Neural progenitor cell (in vitro differentiated cells): ENCODE measurements at regions not wholly inside any gene's neighbourhood (a gene's known extent, or its start where the extent isn't known, plus 50 kb on each side); places are given as distances from the start of the nearest gene placed in this dataset.

ENCODE experiments used
- DNase-seq: peaks from one replicate; pipeline ENCODE4 v3.0.0-alpha.2; 2016; ENCODE audit warnings: low spot score
- H2AFZ ChIP-seq: fragments of 200-600 bp; sonication (generic); replicated peaks from 2 replicates; pipeline ENCODE4 v1.6.1; 2016; ENCODE audit warnings: antibody characterized with exemption
- H3F3A ChIP-seq: fragments of 200-600 bp; sonication (generic); 2 replicates; pipeline ENCODE4 v1.6.1; 2016; ENCODE audit warnings: antibody characterized with exemption, low read depth
- H3K27ac ChIP-seq: fragments of 200-600 bp; sonication (generic); 2 replicates; pipeline ENCODE4 v1.5.1; 2016; ENCODE audit warnings: mild to moderate bottlenecking
- H3K27me3 ChIP-seq: fragments of 200-600 bp; sonication (generic); 2 replicates; pipeline ENCODE4 v1.6.1; 2016; ENCODE audit warnings: mild to moderate bottlenecking, moderate library complexity
- H3K36me3 ChIP-seq: fragments of 200-600 bp; sonication (generic); 2 replicates; pipeline ENCODE4 v1.5.1; 2016
- H3K4me1 ChIP-seq: fragments of 200-600 bp; sonication (generic); 2 replicates; pipeline ENCODE4 v1.6.1; 2016; ENCODE audit warnings: mixed run types
- H3K4me2 ChIP-seq: fragments of 200-600 bp; sonication (generic); 2 replicates; pipeline ENCODE4 v1.6.1; 2016
- H3K4me3 ChIP-seq: fragments of 200-600 bp; sonication (generic); 2 replicates; pipeline ENCODE4 v1.5.1; 2016
- H3K79me2 ChIP-seq: fragments of 200-600 bp; sonication (generic); 2 replicates; pipeline ENCODE4 v1.6.1; 2016; ENCODE audit warnings: low read depth
- H3K9ac ChIP-seq: fragments of 200-600 bp; sonication (generic); 2 replicates; pipeline ENCODE4 v1.6.1; 2016
- H3K9me3 ChIP-seq: fragments of 200-600 bp; sonication (generic); 2 replicates; pipeline ENCODE4 v1.5.1; 2016; ENCODE audit warnings: low read depth
- H4K20me1 ChIP-seq: fragments of 200-600 bp; sonication (generic); 2 replicates; pipeline ENCODE4 v1.6.1; 2016; ENCODE audit warnings: low read depth
- H3K27ac Mint-ChIP-seq: 3 replicates; pipeline ENCODE4 v1.8.0; 2021; ENCODE audit warnings: mixed read lengths
- H3K27me3 Mint-ChIP-seq: 2 replicates; pipeline ENCODE4 v1.8.0; 2022; ENCODE audit warnings: low read depth, mild to moderate bottlenecking, inconsistent platforms, moderate library complexity, mixed read lengths; ENCODE audit not compliant: insufficient read depth
- H3K36me3 Mint-ChIP-seq: 3 replicates; pipeline ENCODE4 v1.8.0; 2021; ENCODE audit warnings: mixed read lengths
- H3K4me1 Mint-ChIP-seq: 3 replicates; pipeline ENCODE4 v1.8.0; 2021; ENCODE audit warnings: mixed read lengths
- H3K4me3 Mint-ChIP-seq: 3 replicates; pipeline ENCODE4 v1.8.0; 2021; ENCODE audit warnings: mild to moderate bottlenecking, moderate library complexity, mixed read lengths
- H3K9me3 Mint-ChIP-seq: 3 replicates; pipeline ENCODE4 v1.8.0; 2020; ENCODE audit warnings: mixed read lengths
- EZH2 ChIP-seq: fragments of 200-600 bp; sonication (generic); IDR thresholded peaks from 2 replicates; pipeline ENCODE4 v1.6.1; 2017; ENCODE audit warnings: antibody characterized with exemption, mild to moderate bottlenecking, moderate library complexity
- EZH2phosphoT487 ChIP-seq: fragments of 200-600 bp; sonication (generic); IDR thresholded peaks from 2 replicates; pipeline ENCODE4 v1.6.1; 2017; ENCODE audit warnings: antibody characterized with exemption
- TF ChIP-seq, protein P1 (sequence below): fragments of 200-600 bp; sonication (generic); IDR thresholded peaks from 2 replicates; pipeline ENCODE4 v1.5.1; 2017; ENCODE audit warnings: antibody characterized with exemption, mild to moderate bottlenecking

- Mint-ChIP-seq H3K27ac (no peak overlapping the region), H3K36me3 (no peaks in the 10 kb centered on the region), H3K27me3 (peaks cover 2% of the 10 kb centered on the region), H3K4me3 (no peak overlapping the region), H3K9me3 (peaks cover 17% of the 10 kb centered on the region), H3K4me1 (no peaks in the 10 kb centered on the region)
- no peaks in the 10 kb centered on the region for H3K27me3 ChIP-seq
- peaks cover 8% of the 10 kb centered on the region for H3K36me3 ChIP-seq
- H3K79me2 ChIP-seq = no peaks in the 10 kb centered on the region
- H3K4me1 ChIP-seq = no peaks in the 10 kb centered on the region
- no peaks in the 10 kb centered on the region for H4K20me1 ChIP-seq
- H3K9ac ChIP-seq = no peak overlapping the region
- DNase-seq = no peak
- H3K27ac ChIP-seq = no peak overlapping the region
- TF ChIP-seq EZH2 (no peak), EZH2phosphoT487 (no peak)
- TF ChIP-seq, protein P1, sequence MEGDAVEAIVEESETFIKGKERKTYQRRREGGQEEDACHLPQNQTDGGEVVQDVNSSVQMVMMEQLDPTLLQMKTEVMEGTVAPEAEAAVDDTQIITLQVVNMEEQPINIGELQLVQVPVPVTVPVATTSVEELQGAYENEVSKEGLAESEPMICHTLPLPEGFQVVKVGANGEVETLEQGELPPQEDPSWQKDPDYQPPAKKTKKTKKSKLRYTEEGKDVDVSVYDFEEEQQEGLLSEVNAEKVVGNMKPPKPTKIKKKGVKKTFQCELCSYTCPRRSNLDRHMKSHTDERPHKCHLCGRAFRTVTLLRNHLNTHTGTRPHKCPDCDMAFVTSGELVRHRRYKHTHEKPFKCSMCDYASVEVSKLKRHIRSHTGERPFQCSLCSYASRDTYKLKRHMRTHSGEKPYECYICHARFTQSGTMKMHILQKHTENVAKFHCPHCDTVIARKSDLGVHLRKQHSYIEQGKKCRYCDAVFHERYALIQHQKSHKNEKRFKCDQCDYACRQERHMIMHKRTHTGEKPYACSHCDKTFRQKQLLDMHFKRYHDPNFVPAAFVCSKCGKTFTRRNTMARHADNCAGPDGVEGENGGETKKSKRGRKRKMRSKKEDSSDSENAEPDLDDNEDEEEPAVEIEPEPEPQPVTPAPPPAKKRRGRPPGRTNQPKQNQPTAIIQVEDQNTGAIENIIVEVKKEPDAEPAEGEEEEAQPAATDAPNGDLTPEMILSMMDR = no peak
- H3K9me3 ChIP-seq = peaks cover 7% of the 10 kb centered on the region
- no peaks in the 10 kb centered on the region for H3F3A ChIP-seq
- no peak overlapping the region for H2AFZ ChIP-seq
- no peak overlapping the region for H3K4me2 ChIP-seq
- H3K4me3 ChIP-seq = no peak overlapping the region
Measured at GRCh38 chr2:219812672-219813071, 185.2 kb downstream of the SLC4A3 start.

DNA sequence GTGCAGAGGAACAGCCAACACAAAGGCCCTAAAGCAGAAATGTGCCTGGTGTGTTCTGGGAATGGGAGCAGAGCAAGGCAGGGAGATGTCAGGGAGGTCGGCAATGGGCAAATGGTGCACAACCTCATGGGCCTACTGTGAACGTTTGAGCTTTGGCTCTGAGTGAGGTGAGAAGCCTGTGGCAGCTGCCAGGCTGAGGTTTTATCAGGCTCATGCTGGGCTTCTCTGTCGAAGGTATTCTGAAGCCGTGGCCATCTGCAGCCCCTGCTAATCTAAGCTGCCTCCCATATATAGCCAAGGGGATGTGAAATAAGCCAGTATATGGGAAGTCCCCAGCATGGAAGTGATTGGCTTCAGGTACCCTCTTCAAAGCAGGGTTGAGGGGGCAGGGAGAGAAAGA lies 193.3 kb downstream of the SLC4A3 start:
- DNase-seq = no peak
- Mint-ChIP-seq H3K9me3 (peaks cover 21% of the 10 kb centered on the region), H3K36me3 (no peaks in the 10 kb centered on the region), H3K27me3 (no peaks in the 10 kb centered on the region), H3K4me3 (no peak overlapping the region), H3K4me1 (peaks cover 15% of the 10 kb centered on the region), H3K27ac (no peak overlapping the region)
- Histone ChIP-seq H3K4me2 (no peak overlapping the region), H2AFZ (no peak overlapping the region), H3F3A (no peaks in the 10 kb centered on the region), H3K27ac (no peak overlapping the region), H3K4me1 (no peaks in the 10 kb centered on the region), H3K27me3 (no peaks in the 10 kb centered on the region), H3K9ac (no peak overlapping the region), H4K20me1 (no peaks in the 10 kb centered on the region), H3K9me3 (peaks cover 6% of the 10 kb centered on the region), H3K4me3 (no peak overlapping the region), H3K79me2 (no peaks in the 10 kb centered on the region), H3K36me3 (no peaks in the 10 kb centered on the region)
- TF ChIP-seq, protein P1 = no peak
- no peak for TF ChIP-seq EZH2
- TF ChIP-seq EZH2phosphoT487 = no peak

DNA sequence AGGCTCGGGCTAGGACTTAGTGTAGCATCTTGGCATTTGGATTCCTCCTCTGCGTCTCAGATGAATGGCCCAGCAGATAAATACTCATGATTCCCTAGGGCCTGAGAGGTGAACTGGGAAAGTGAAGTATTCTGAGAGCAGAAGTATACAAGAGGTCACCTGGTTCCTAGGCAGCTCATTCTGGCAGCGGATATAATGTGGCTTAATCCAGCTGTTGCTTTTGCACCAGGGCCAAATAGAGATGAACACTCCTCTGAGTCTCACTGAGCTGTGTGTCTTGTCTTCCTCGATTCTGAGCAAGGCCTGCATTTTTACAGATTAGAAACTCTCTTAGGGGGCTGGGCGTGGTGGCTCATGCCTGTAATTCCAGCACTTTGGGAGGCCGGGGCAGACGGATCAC lies 196.1 kb downstream of the SLC4A3 start:
- Histone ChIP-seq H3K4me2 (no peak overlapping the region), H4K20me1 (no peaks in the 10 kb centered on the region), H3K9me3 (peaks cover 6% of the 10 kb centered on the region), H3K36me3 (no peaks in the 10 kb centered on the region), H3K79me2 (no peaks in the 10 kb centered on the region), H3K9ac (no peak overlapping the region), H3K27ac (no peak overlapping the region), H3K4me3 (no peak overlapping the region), H3K27me3 (no peaks in the 10 kb centered on the region), H3K4me1 (no peaks in the 10 kb centered on the region), H2AFZ (no peak overlapping the region), H3F3A (no peaks in the 10 kb centered on the region)
- TF ChIP-seq, protein P1 = no peak
- TF ChIP-seq EZH2phosphoT487 (no peak), EZH2 (no peak)
- H3K4me1 Mint-ChIP-seq = peaks cover 15% of the 10 kb centered on the region
- no peak for DNase-seq
- no peaks in the 10 kb centered on the region for H3K36me3 Mint-ChIP-seq
- H3K27ac Mint-ChIP-seq = no peak overlapping the region
- H3K27me3 Mint-ChIP-seq = peaks cover 1% of the 10 kb centered on the region
- no peak overlapping the region for H3K4me3 Mint-ChIP-seq
- H3K9me3 Mint-ChIP-seq = peaks cover 12% of the 10 kb centered on the region

DNA sequence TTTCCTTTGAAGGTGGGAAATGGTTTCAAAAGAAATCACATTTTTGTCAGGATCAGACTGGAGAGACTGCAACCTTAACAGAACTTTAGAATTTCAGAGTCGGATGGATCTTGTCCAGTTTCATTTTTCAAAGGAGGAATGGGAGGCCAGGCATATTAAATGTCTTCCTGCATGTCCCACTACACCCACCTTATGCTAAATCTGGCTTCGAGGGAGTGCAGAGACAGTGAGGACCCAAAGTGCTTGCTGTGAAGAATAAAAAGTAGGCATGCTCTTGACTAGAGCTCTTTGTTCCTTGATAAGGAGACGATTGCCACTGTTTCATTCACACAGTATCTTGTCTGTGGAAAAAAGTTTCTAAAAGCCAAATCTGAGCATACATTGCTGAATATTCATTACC lies 197.6 kb downstream of the SLC4A3 start:
- no peaks in the 10 kb centered on the region for H4K20me1 ChIP-seq
- H3K36me3 ChIP-seq = no peaks in the 10 kb centered on the region
- H3K27ac ChIP-seq = no peak overlapping the region
- Mint-ChIP-seq H3K4me1 (peaks cover 15% of the 10 kb centered on the region), H3K36me3 (no peaks in the 10 kb centered on the region), H3K9me3 (peaks cover 3% of the 10 kb centered on the region), H3K27me3 (peaks cover 2% of the 10 kb centered on the region), H3K4me3 (no peak overlapping the region), H3K27ac (no peak overlapping the region)
- H3K9ac ChIP-seq = no peak overlapping the region
- TF ChIP-seq EZH2phosphoT487 (no peak), EZH2 (no peak)
- TF ChIP-seq, protein P1 = no peak
- H3F3A ChIP-seq = no peaks in the 10 kb centered on the region
- H3K27me3 ChIP-seq = no peaks in the 10 kb centered on the region
- no peaks in the 10 kb centered on the region for H3K9me3 ChIP-seq
- no peaks in the 10 kb centered on the region for H3K79me2 ChIP-seq
- H3K4me1 ChIP-seq = no peaks in the 10 kb centered on the region
- H2AFZ ChIP-seq = no peak overlapping the region
- DNase-seq = no peak
- H3K4me2 ChIP-seq = no peak overlapping the region
- no peak overlapping the region for H3K4me3 ChIP-seq
